ENCODE measurements at regions not wholly inside any gene's neighbourhood (a gene's known extent, or its start where the extent isn't known, plus 50 kb on each side); places are given as distances from the start of the nearest gene placed in this dataset.

- TF ChIP-seq CTCF (conservative IDR thresholded peaks at IDR 0.05; ENCODE audit: low read length) (no peak), EZH2phosphoT487 (IDR thresholded peaks at IDR 0.05; ENCODE audit: borderline replicate concordance) (no peak)
Measured at GRCh38 chr7:49453486-49453885, 320.0 kb upstream of the VWC2 start.

All from Loucy (cell line).